HG02571 (cell line): ENCODE measurements at regions not wholly inside any gene's neighbourhood (a gene's known extent, or its start where the extent isn't known, plus 50 kb on each side); places are given as distances from the start of the nearest gene placed in this dataset.

Experiments used
- ATAC-seq: cut with Tn5 transposase; IDR thresholded peaks from one replicate; pipeline ENCODE4 v1.9.1; 2021; ENCODE audit warnings: mild to moderate bottlenecking, moderate library complexity; ENCODE audit not compliant: unreplicated experiment

DNA sequence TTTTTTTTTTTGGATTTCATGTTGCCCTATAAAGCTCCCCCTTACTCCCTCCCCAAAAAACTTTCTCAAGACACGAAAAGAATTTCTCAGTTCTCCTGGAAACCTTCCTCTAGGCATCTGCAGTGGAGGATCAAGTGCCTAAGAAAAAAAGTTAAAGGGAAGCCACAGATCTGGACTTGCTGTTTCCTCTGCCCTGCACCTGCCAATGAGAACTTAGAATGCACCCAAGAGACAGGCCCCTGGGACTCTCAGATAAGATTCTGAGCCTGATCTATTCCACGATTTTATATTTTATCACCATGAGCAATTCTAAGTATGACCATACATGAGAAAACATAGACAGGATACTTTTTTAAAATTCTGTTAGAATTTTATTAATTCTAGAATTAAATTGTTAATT is 728.9 kb downstream of the BCL11B start:
- no peak for ATAC-seq

DNA sequence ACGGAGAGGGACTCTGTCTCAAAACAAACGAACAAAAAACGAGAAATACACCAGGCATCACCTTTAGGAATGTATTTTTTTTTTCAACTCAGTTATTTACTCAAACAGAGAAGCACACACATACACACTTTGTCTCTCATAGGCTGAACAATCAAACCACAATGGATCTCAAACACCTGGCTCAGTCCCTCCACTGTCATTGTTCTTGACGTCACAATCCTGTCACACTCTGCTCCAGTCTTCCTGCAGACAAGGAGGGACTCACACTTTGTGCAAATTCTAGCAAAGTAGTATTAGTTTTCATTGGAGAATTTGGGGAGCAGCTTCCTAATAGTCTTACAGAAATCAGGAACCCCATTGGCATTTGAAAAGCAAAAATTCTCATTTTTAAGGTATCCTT is 727.8 kb downstream of the BCL11B start:
- no peak for ATAC-seq

GRCh38 chr14:98545181-98545580 is 726.8 kb downstream of the BCL11B start:
- ATAC-seq: no peak

GRCh38 chr14:98548071-98548686 is 723.8 kb downstream of the BCL11B start:
- no peak for ATAC-seq

DNA sequence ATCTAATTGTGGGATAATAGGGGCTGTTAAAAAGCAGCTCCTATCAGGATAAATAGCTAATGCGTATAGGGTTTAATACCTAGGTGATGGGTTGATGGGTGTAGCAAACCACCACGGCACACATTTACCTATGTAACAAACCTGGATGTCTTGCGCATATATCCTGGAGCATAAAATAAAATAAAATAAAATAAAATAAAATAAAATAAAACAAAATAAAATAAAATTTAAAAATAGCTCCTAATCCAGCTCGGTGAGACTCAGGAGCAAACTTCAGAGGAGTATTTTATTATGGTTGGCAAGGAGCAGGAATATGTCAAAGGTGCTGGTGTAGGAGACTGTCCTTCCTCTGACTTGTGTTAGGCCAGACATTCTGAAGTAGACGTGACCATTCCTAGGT is 721.0 kb downstream of the BCL11B start:
- no peak for ATAC-seq

DNA sequence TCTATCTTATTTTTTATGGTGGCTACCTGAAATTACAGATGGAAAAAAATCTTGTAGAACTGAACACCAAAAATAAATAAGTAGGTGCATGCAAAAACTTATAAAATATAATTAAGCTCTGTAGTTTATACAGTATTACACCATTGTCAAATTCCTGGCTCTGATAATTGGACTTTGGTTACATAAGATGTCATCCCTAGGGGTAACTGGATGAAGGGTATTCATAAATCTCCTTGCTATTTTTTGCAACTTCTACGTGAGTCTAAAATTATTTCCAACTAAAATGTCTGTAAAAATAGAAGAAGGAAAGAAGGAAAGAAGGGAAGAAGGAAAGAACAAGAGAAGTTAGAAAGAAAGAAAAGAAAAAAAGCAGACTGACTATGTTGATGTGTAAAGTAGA is 716.6 kb downstream of the BCL11B start:
- no peak for ATAC-seq

GRCh38 chr14:98564006-98564405 is 708.0 kb downstream of the BCL11B start:
- ATAC-seq: no peak

DNA sequence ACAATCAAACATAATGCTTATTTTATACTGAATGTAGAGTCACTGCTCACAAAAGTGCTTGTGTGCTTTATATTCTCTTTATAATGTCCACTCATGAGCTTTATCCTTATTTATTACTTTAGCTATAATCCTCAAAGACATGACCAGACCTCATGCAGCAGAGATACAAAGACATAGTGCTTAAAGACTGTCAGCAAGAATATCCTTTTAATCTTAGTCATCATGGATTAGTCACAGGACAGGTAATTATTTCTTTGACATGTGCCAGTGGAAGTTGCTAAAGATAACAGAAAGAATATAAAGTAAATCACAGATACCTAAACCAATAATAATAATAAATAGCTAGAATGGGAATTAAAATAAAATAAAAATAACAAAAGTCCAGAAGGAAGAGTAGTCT is 707.5 kb downstream of the BCL11B start:
- no peak for ATAC-seq

DNA sequence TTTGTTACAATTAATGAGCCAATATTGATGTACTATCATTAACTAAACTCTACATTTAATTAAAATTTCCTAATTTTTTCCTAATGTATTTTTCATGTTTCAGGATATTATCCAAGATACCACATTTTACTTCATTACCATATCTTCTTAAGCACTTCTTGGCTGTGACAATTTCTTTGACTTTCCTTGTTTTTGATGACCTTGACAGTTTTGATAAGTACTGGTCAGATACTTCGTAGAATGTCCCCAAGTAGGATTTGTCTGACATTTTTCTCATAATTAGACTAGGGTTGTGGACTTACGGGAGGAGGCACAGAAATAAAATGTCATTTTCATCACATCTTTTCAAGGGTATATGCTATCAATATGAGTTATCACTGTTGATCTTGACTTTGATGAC is 700.9 kb downstream of the BCL11B start:
- no peak for ATAC-seq

DNA sequence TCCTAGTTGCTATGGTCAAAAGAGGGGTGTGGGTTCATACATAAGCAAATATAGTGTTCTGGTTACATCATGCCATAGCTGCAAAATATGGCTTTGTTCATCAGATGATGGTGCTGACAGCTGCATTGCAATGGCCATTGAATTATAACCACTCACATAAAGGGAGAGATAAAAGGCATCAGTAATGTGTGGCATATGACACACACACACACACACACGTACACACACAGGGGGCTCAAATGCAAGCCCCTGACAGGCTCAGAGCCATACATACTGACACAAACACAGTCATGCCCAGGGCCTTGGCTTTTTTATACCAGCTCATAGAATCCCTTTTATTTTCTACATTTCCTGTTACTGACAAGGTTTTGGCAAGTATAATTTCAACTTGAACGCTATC is 698.9 kb downstream of the BCL11B start:
- no peak for ATAC-seq

DNA sequence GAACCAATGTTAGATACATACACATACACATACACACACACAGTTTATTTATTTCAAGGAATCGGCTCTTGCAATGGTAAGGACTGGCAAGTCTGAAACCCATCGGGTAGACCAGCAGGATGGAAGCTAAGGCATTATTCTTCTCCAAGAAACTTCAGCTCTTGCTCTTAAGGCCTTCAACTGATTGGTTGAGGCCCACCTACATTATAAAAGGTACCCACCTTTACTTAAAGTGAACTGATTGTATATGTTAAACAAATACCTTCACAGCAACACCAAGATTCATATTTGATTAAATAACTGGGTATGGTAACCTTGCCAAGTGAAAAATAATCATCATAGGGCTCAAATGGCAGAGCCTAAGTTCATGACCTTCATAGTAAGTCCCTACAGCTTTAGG is 695.5 kb downstream of the BCL11B start:
- ATAC-seq: no peak

- no peak for ATAC-seq
These were observed 693.8 kb downstream of the BCL11B start for GRCh38 chr14:98578204-98578603.

- no peak for ATAC-seq
These were observed 692.9 kb downstream of the BCL11B start for GRCh38 chr14:98579140-98579539.

- no peak for ATAC-seq
These were observed 691.8 kb downstream of the BCL11B start for GRCh38 chr14:98580131-98580678.

GRCh38 chr14:98582276-98582675 is 689.7 kb downstream of the BCL11B start:
- no peak for ATAC-seq

GRCh38 chr14:98591161-98591560 is 680.8 kb downstream of the BCL11B start:
- no peak for ATAC-seq

- ATAC-seq: no peak
These were observed 679.3 kb downstream of the BCL11B start for GRCh38 chr14:98592611-98593170.

- no peak for ATAC-seq
These were observed 678.6 kb downstream of the BCL11B start for GRCh38 chr14:98593361-98593761.

- no peak for ATAC-seq
These were observed 677.8 kb downstream of the BCL11B start for GRCh38 chr14:98594156-98594555.

DNA sequence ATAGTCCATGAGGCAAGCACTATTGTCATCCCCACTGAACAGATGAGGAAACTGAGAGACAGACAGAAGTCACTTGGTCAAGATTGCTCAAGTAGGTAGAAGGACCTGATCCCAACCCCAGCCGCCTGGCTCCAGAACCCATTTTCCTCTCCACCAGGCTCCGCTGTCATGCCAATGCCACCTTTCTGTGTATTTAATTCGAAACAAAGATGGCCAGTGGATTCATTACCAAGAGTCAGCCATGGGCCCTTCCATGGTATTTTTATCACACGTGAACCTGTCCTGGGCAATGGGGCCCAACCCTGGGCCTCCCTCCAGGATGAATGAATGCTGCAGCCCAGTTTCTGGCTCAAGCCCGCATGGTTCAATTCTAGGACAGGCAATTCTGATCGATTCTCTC is 673.4 kb downstream of the BCL11B start:
- ATAC-seq: no peak

- ATAC-seq: no peak
These were observed 672.9 kb downstream of the BCL11B start for GRCh38 chr14:98599082-98599481.

- no peak for ATAC-seq
These were observed 669.0 kb downstream of the BCL11B start for GRCh38 chr14:98602983-98603382.

GRCh38 chr14:98605043-98605442 is 667.0 kb downstream of the BCL11B start:
- no peak for ATAC-seq
